OCI-LY3 (cell line): ENCODE measurements at regions not wholly inside any gene's neighbourhood (a gene's known extent, or its start where the extent isn't known, plus 50 kb on each side); places are given as distances from the start of the nearest gene placed in this dataset.

Source experiments
- H2AFZ ChIP-seq: fragments of 200-600, 300-600 bp; shearing (Covaris generic); 2 replicates; pipeline ENCODE4 v1.6.0; 2014; ENCODE audit warnings: antibody characterized with exemption, low read depth, low read length
- H3K27ac ChIP-seq: fragments of 200-600, 300-600 bp; sonication (generic); 2 replicates; pipeline ENCODE4 v1.5.1; 2014; ENCODE audit warnings: mild to moderate bottlenecking, low read length, moderate library complexity, mixed read lengths
- H3K27me3 ChIP-seq: fragments of 200-600, 300-600 bp; sonication (generic); 2 replicates; pipeline ENCODE4 v1.6.1; 2014; ENCODE audit warnings: low read depth, low read length, mixed read lengths
- H3K36me3 ChIP-seq: fragments of 200-600, 300-600 bp; sonication (generic); replicated peaks from 2 replicates; pipeline ENCODE3; 2014; ENCODE audit warnings: low read depth, low read length, mixed read lengths
- H3K4me1 ChIP-seq: fragments of 300-600, 200-600 bp; sonication (generic); 2 replicates; pipeline ENCODE4 v1.6.1; 2014; ENCODE audit warnings: low read length, mixed read lengths
- H3K4me2 ChIP-seq: fragments of 200-600, 300-600 bp; sonication (generic); 2 replicates; pipeline ENCODE4 v1.6.1; 2014; ENCODE audit warnings: low read length, mixed read lengths
- H3K4me3 ChIP-seq: fragments of 300-600, 200-600 bp; sonication (generic); 2 replicates; pipeline ENCODE4 v1.5.1; 2014; ENCODE audit warnings: antibody characterized with exemption, mild to moderate bottlenecking, low read length, moderate library complexity
- H3K79me2 ChIP-seq: fragments of 300-600, 200-600 bp; shearing (Covaris generic); 2 replicates; pipeline ENCODE4 v1.6.1; 2014; ENCODE audit warnings: mild to moderate bottlenecking, low read length, mixed read lengths
- H3K9ac ChIP-seq: fragments of 300-600, 200-600 bp; shearing (Covaris generic); 2 replicates; pipeline ENCODE4 v1.6.0; 2014; ENCODE audit warnings: mild to moderate bottlenecking, low read length, moderate library complexity
- H3K9me3 ChIP-seq: fragments of 200-600, 300-600 bp; shearing (Covaris generic); 2 replicates; pipeline ENCODE4 v1.6.1; 2014; ENCODE audit warnings: low read length, mixed read lengths; ENCODE audit not compliant: insufficient read depth
- H4K20me1 ChIP-seq: fragments of 200-600, 300-600 bp; sonication (generic); 2 replicates; pipeline ENCODE4 v1.6.1; 2016; ENCODE audit warnings: low read length, mixed read lengths; ENCODE audit not compliant: insufficient read depth
- CTCF ChIP-seq: fragments of 200-600, 300-600 bp; sonication (generic); IDR thresholded peaks from 2 replicates; pipeline ENCODE4 v1.5.1; 2014; ENCODE audit warnings: antibody characterized with exemption, low read length, low read depth
- EZH2phosphoT487 ChIP-seq: fragments of 200-600 bp; shearing (Covaris generic); IDR thresholded peaks from 2 replicates; pipeline ENCODE4 v1.6.1; 2018; ENCODE audit warnings: antibody characterized with exemption, mixed run types, low read depth

DNA sequence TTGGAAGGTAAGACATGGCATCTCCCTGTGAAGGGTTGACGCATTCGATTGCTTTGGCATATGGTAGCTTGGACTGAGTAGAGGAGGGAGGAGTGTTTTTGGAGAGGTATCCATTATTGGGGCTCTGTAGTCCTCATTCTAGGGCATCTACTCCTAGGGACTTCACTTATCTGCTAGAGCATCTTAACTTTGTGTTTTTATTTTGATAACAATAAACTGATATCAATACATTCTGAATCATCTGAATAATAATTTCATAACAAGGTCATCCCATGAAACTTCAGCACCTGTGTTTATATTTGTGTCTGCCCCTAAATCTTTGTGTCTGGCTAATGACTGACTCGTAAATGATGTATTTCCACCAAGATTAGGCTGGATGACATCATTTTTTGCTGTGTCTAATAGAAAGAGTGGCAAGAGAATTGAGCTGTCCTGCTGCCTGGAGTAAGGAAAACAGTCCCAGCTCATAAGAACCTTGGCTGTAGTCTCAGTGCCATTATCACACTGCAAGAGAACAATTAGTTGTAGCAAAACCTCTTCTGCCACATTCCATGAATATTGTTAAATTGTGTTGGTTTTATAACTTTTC lies 288.5 kb downstream of the PRL start:
- no peaks in the 10 kb centered on the region for H3K27me3 ChIP-seq
- no peaks in the 10 kb centered on the region for H3K4me1 ChIP-seq
- no peaks in the 10 kb centered on the region for H3K79me2 ChIP-seq
- H3K27ac ChIP-seq: no peak overlapping the region
- H3K36me3 ChIP-seq: no peaks in the 10 kb centered on the region
- no peaks in the 10 kb centered on the region for H3K9me3 ChIP-seq
- no peak overlapping the region for H3K4me3 ChIP-seq
- no peak overlapping the region for H3K4me2 ChIP-seq
- H4K20me1 ChIP-seq: no peaks in the 10 kb centered on the region
- no peak overlapping the region for H3K9ac ChIP-seq
- no peak overlapping the region for H2AFZ ChIP-seq
- TF ChIP-seq EZH2phosphoT487 (no peak), CTCF (no peak)

DNA sequence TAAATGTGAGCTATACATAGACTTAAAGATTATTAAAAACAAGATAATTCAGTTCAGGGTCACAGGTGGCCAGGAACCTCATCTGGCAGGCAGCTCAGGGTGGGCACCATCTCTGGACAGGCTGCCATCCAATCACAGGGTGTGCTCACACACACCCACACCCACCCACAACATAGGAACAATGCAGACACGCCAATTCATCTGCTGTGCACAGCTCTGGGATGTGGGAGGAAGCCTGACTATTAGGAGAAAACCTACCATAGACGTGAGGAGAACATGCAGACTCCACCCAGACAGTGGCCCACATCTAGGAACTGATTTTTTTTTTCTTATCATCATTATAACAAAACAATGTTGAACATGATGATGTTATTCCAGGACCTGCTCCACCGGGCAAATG lies 286.7 kb downstream of the PRL start:
- H3K9ac ChIP-seq: no peak overlapping the region
- H3K27me3 ChIP-seq: no peaks in the 10 kb centered on the region
- no peaks in the 10 kb centered on the region for H3K79me2 ChIP-seq
- no peak overlapping the region for H2AFZ ChIP-seq
- no peaks in the 10 kb centered on the region for H4K20me1 ChIP-seq
- no peak overlapping the region for H3K27ac ChIP-seq
- no peak for TF ChIP-seq EZH2phosphoT487
- no peak for TF ChIP-seq CTCF
- H3K4me1 ChIP-seq: no peaks in the 10 kb centered on the region
- no peaks in the 10 kb centered on the region for H3K36me3 ChIP-seq
- no peak overlapping the region for H3K4me3 ChIP-seq
- H3K4me2 ChIP-seq: no peak overlapping the region
- H3K9me3 ChIP-seq: no peaks in the 10 kb centered on the region

DNA sequence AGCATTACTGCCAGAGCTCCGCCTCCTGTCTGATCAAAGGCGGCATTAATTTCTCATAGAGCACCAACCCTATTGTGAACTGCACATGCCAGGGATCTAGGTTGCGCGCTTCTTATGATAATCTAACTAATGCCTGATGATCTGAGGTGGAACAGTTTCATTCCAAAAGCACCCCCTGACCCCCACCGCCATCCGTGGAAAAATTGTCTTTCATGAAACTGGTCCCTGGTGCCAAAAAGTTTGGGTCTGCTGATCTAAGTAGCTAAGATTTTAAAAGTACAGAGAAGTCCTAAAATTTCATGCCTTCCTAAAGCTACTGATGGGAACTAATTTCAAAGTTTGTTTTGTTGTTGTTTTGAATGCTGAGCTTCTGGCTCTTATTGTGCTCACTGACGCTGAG lies 281.6 kb downstream of the PRL start:
- Histone ChIP-seq H3K79me2 (no peaks in the 10 kb centered on the region), H3K27ac (no peak overlapping the region), H4K20me1 (no peaks in the 10 kb centered on the region), H3K4me2 (no peak overlapping the region), H3K9me3 (no peaks in the 10 kb centered on the region), H2AFZ (no peak overlapping the region), H3K9ac (no peak overlapping the region), H3K27me3 (no peaks in the 10 kb centered on the region), H3K36me3 (no peaks in the 10 kb centered on the region), H3K4me1 (no peaks in the 10 kb centered on the region), H3K4me3 (no peak overlapping the region)
- TF ChIP-seq EZH2phosphoT487 (no peak), CTCF (no peak)

DNA sequence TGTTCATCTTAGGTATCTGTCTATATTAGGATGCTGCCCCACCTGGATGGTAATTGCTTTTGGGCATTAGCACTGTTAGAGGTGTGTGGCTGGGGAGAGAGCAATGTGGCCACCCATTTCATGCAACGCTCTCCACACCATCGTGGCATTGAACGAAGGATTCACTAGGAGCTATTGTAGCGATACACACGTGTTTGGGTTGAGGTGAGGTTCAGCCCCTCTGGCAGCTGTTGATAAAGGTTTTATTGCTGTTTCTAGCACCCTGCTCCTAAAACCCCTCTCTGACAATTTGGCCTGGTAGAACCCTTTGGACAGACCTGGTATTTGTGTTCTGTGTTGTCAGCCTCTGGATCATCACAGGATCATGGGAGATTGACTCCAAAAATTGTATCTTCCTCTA lies 280.9 kb downstream of the PRL start:
- no peak overlapping the region for H3K4me3 ChIP-seq
- no peak overlapping the region for H2AFZ ChIP-seq
- H3K4me1 ChIP-seq: peaks cover 7% of the 10 kb centered on the region
- H3K27ac ChIP-seq: no peak overlapping the region
- no peak overlapping the region for H3K4me2 ChIP-seq
- H4K20me1 ChIP-seq: no peaks in the 10 kb centered on the region
- H3K9ac ChIP-seq: no peak overlapping the region
- no peaks in the 10 kb centered on the region for H3K79me2 ChIP-seq
- H3K36me3 ChIP-seq: no peaks in the 10 kb centered on the region
- TF ChIP-seq CTCF (no peak), EZH2phosphoT487 (no peak)
- H3K27me3 ChIP-seq: no peaks in the 10 kb centered on the region
- no peaks in the 10 kb centered on the region for H3K9me3 ChIP-seq
